ENCODE measurements at regions not wholly inside any gene's neighbourhood (a gene's known extent, or its start where the extent isn't known, plus 50 kb on each side); places are given as distances from the start of the nearest gene placed in this dataset.

GRCh38 chr1:199079994-199080393 is 441.2 kb downstream of the PTPRC start:
- no peaks in the 10 kb centered on the region for H3K27me3 ChIP-seq (ENCODE audit: low read length)

GRCh38 chr1:199081739-199082138 is 442.9 kb downstream of the PTPRC start:
- Histone ChIP-seq H3F3A (ENCODE audit: insufficient read depth) (no peaks in the 10 kb centered on the region), H3K27ac (ENCODE audit: low read depth, low read length) (no peak overlapping the region)
- no peak for TF ChIP-seq EZH2phosphoT487 (conservative IDR thresholded peaks at IDR 0.05; ENCODE audit: low read length)
- TF ChIP-seq CTCF (IDR thresholded peaks at IDR 0.05; ENCODE audit: insufficient read depth, low read length, poor library complexity, severe bottlenecking) = no peak

More at GRCh38 chr1:199079994-199080393, 441.2 kb downstream of the PTPRC start:
- no peak overlapping the region for H3K9ac ChIP-seq (ENCODE audit: low read length)
- H3K79me2 ChIP-seq (ENCODE audit: insufficient read depth, low read length) = no peaks in the 10 kb centered on the region
- H3K27ac ChIP-seq (ENCODE audit: low read depth, low read length) = no peak overlapping the region
- no peaks in the 10 kb centered on the region for H4K20me1 ChIP-seq (ENCODE audit: low read depth, low read length)
- H3K4me3 ChIP-seq (ENCODE audit: insufficient read depth, low read length, poor library complexity, severe bottlenecking) = no peak overlapping the region
- H3K9me2 ChIP-seq (replicated peaks; ENCODE audit: insufficient read depth, low read length) = no peaks in the 10 kb centered on the region
- TF ChIP-seq CTCF (IDR thresholded peaks at IDR 0.05; ENCODE audit: insufficient read depth, low read length, poor library complexity, severe bottlenecking) (no peak), EZH2phosphoT487 (conservative IDR thresholded peaks at IDR 0.05; ENCODE audit: low read length) (no peak)
- H3F3A ChIP-seq (ENCODE audit: insufficient read depth) = no peaks in the 10 kb centered on the region
- H2AFZ ChIP-seq (ENCODE audit: low read depth, low read length, severe bottlenecking) = no peak overlapping the region
- H3K36me3 ChIP-seq (ENCODE audit: low read length) = no peaks in the 10 kb centered on the region
- no peaks in the 10 kb centered on the region for H3K9me3 ChIP-seq (ENCODE audit: insufficient read depth, low read length)
- no peak overlapping the region for H3K4me2 ChIP-seq (ENCODE audit: low read depth, low read length, poor library complexity, severe bottlenecking)

GRCh38 chr1:199082778-199083389 is 444.0 kb downstream of the PTPRC start:
- no peaks in the 10 kb centered on the region for H3K36me3 ChIP-seq (ENCODE audit: low read length)
- no peak overlapping the region for H3K4me2 ChIP-seq (ENCODE audit: low read depth, low read length, poor library complexity, severe bottlenecking)
- H3K27me3 ChIP-seq (ENCODE audit: low read length) = no peaks in the 10 kb centered on the region
- no peaks in the 10 kb centered on the region for H3K79me2 ChIP-seq (ENCODE audit: insufficient read depth, low read length)
- H3K4me3 ChIP-seq (ENCODE audit: insufficient read depth, low read length, poor library complexity, severe bottlenecking) = no peak overlapping the region
- H3K9ac ChIP-seq (ENCODE audit: low read length) = no peak overlapping the region
- H4K20me1 ChIP-seq (ENCODE audit: low read depth, low read length) = no peaks in the 10 kb centered on the region
- H2AFZ ChIP-seq (ENCODE audit: low read depth, low read length, severe bottlenecking) = no peak overlapping the region
- no peaks in the 10 kb centered on the region for H3K9me3 ChIP-seq (ENCODE audit: insufficient read depth, low read length)
- H3F3A ChIP-seq (ENCODE audit: insufficient read depth) = no peaks in the 10 kb centered on the region
- no peak for TF ChIP-seq CTCF (IDR thresholded peaks at IDR 0.05; ENCODE audit: insufficient read depth, low read length, poor library complexity, severe bottlenecking)
- no peak for TF ChIP-seq EZH2phosphoT487 (conservative IDR thresholded peaks at IDR 0.05; ENCODE audit: low read length)
- H3K9me2 ChIP-seq (replicated peaks; ENCODE audit: insufficient read depth, low read length) = no peaks in the 10 kb centered on the region
- H3K27ac ChIP-seq (ENCODE audit: low read depth, low read length) = no peak overlapping the region

More at GRCh38 chr1:199081739-199082138, 442.9 kb downstream of the PTPRC start:
- Histone ChIP-seq H2AFZ (ENCODE audit: low read depth, low read length, severe bottlenecking) (no peak overlapping the region), H3K79me2 (ENCODE audit: insufficient read depth, low read length) (no peaks in the 10 kb centered on the region), H4K20me1 (ENCODE audit: low read depth, low read length) (no peaks in the 10 kb centered on the region), H3K36me3 (ENCODE audit: low read length) (no peaks in the 10 kb centered on the region), H3K9me3 (ENCODE audit: insufficient read depth, low read length) (no peaks in the 10 kb centered on the region), H3K4me2 (ENCODE audit: low read depth, low read length, poor library complexity, severe bottlenecking) (no peak overlapping the region), H3K27me3 (ENCODE audit: low read length) (no peaks in the 10 kb centered on the region), H3K4me3 (ENCODE audit: insufficient read depth, low read length, poor library complexity, severe bottlenecking) (no peak overlapping the region), H3K9me2 (replicated peaks; ENCODE audit: insufficient read depth, low read length) (no peaks in the 10 kb centered on the region), H3K9ac (ENCODE audit: low read length) (no peak overlapping the region)
